Daoy (cell line): ENCODE measurements at regions not wholly inside any gene's neighbourhood (a gene's known extent, or its start where the extent isn't known, plus 50 kb on each side); places are given as distances from the start of the nearest gene placed in this dataset.
"Not testable (repeated sequence)": the region's sequence is repeated elsewhere in the genome, so short reads cannot be mapped to it uniquely, and the experiment has no call there.

Experiments
- DNase-seq: peaks from one replicate; pipeline ENCODE4 v3.0.0-alpha.2; 2015; ENCODE audit warnings: low read depth

DNA sequence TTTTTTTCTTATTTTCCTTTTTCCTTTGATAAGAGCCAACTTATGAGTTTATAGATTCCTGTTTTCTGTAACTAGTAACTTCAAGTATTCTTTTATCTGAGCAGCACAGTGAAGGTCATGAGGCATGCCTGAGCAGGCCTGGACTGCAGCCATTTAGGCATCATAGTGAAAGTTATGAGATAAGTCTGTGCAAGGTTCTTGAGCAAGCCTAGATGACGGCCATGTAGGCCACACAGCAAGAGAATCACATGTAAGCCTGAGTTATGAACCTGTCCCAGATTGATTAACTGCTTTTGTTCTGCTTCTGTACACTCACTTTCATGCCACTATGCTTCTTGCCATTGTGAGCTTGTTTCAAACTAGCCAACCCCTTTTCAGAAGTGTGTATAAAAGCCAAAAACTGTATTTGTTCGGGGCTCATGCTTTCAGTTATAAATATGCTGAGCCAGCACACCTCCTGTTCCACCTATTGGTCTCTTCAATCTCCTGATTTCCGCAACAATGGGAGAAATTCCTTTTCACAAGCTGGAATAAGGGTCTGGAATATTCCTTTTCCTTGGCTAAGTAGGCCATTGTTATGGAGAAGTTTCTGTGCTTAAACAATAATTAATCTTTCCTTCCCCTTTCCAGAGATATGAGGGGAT lies 745.7 kb downstream of the FAM181B start:
- DNase-seq: no peak

DNA sequence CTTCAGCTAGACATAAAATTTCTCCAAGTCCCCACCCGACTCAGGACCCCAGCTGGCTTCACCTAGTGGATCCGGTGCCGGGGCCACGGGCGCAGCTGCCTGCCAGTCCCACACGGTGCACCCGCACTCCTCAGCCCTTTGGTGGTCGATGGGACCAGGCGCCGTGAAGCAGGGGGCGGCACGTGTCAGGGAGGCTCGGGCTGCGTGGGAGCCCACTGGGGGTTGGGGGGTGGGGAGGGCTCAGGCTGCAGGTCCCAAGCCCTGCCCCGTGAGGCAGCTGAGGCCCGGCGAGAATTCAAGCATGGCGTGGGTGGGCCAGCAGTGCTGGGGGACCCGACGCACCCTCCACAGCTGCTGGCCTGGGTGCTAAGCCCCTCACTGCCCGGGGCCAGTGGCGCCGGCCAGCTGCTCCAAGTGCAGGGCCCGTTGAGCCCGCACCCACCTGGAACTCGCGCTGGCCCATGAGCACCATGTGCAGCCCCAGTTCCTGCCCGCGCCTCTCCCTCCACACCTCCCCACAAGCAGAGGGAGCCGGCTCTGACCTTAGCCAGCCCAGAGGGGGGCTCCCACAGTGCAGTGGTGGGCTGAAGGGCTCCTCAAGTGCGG lies 747.0 kb downstream of the FAM181B start:
- no peak for DNase-seq

DNA sequence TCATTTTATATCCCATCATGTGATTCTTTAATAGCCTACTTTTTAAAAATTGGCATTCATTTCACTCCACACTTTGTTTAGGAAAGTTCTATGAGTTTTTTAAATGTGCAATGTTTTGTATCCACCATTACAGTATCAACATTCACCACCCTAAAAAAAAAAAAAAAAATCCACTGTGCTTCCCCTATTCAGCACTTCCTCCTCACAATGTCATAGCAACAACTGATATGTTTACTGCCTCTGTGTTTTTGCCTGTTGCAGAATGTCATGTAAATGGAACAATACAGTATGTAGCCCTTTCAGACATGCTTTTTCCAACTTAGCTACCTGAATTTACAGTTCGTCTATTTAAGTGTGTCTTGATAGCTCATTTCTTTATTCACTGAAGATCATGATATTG lies 754.2 kb downstream of the FAM181B start:
- DNase-seq: no peak

DNA sequence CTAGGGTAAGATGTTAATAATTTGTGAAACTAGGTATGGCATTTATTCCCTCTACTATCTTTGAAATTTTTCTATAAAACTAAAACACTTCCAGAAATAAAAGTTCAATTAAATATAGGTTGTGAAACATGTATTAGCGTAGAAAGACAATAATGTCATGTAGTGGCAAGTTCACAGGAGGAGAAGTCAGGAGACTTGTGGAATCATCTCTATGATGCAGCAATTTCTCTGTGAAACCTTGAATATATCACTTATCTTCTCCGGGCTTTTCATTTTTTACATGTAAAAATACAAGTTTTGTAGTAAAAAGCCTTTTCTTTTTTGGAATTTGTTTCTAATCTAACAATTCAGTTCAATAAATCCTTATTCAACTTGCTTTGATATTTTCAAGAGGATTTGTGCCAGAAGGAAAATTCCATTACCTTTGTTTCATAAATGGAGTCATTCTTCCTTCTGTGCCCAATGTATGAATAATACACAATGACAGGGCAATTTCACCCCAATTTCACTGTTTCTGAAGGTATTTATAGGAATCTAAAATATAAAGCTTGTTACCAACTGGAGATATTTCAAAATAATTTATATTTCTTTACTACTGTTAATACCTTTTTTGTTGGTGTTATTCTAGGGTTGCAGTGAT lies 758.3 kb downstream of the FAM181B start:
- DNase-seq: no peak

DNA sequence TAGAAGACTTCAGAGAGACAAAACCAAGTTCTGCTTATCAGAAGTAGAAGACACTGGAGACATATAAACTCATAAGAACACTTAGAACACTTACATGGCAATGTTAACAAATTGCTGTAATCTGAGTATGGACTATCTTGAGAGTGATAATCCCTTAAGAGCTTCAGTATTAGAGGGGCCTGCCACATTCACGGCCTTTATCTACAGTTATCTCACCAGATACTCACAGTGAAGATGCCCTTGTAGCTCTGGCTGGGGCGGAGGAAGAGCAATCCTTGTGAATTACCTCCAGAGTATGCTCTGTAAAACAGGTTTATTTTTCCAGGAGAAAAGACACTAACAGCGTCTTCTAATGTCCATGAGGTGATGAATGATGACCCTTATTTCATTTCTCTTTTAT lies 762.8 kb downstream of the FAM181B start:
- no peak for DNase-seq

DNA sequence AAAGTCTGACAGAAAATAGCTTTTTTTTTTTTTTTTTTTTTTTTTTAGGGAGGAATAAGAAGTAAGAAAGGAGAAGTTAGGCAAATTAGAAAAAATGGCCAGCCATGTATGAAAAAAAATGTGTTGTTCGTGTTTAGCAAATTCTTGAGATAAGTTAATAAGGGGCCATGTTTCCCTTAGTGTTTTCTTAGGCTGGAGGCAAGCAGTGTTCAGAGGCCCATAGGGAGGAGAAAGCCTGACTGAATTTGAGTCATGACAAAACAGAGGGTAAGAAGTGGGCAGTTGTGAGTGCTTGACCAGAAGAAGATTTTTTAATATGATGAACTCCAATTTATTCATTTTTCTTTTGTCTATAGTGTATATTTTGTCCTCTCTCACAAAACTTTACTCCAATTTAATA lies 766.4 kb downstream of the FAM181B start:
- no peak for DNase-seq

DNA sequence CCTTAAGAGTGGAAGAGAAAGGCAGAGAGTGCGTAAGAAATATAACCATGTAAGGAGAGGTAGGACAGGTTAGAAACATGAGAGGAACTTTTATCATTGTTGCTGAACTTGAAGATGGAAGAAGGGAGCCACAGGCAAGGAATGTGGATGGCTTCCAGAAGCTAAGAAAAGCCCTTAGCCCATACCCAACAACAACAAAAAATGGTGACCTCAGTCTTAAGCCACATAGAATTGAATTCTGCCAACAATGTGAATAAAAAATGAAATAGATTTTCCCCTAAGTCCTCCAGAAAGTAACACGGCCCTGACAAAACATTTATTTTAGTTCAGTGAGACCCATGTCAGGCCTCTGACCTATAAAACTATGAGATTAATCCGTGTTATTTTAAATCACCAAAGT lies 767.3 kb downstream of the FAM181B start:
- DNase-seq: no peak

DNA sequence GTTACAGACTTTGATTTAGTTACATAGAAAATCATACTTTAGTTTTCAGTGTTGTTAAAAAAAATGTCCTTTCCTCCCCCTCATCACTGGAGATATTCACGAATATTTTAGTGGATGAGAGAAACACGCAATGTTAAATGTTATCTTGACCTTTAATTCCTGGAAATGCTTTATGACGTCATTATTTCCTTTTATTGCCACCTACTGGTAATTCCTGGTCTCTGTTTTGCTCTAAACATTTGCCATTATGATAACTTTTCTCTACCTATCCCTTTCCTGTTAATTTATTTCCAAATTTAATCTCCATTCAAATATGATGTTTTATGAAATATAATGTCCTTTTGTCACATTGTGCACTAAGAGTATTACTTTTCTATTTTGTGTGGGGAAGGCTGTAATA lies 770.6 kb downstream of the FAM181B start:
- no peak for DNase-seq

DNA sequence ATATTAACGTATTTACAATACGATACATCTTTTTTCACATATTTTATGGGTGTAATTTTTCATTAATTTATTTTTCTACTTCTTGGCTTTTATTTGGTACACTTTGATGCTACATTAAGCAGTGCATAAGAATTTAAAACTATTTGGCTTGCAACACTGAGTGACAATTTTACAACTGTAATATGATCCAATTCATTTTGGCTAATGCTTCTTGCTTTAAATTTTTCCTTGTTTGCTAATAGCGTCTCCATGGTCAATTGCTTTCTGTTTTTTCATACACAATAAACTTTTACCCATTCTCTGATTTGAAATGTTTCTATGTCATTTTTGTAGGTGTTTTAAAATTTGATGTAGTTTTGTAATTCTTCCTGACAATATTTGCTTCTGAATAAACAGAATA lies 773.2 kb downstream of the FAM181B start:
- no peak for DNase-seq

DNA sequence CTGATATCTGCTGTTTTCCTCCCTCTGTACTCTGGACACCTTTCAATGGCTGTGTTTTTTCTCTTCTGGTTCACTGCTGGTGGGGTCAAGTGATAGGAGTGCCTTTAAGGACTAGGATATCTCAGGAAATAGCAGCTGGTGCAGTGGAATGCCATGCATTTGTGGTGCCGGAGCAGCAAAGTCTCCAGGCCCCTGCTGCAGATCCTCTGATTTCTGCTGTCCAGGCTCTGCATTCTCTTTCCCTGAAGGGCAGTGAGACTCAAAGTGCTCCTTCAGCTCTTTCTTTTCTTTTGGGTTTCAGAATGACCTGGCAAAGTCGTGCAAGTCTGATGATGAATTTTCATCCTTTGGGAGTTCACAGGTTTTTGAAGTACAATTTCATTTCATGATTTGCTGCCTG lies 774.3 kb downstream of the FAM181B start:
- no peak for DNase-seq

DNA sequence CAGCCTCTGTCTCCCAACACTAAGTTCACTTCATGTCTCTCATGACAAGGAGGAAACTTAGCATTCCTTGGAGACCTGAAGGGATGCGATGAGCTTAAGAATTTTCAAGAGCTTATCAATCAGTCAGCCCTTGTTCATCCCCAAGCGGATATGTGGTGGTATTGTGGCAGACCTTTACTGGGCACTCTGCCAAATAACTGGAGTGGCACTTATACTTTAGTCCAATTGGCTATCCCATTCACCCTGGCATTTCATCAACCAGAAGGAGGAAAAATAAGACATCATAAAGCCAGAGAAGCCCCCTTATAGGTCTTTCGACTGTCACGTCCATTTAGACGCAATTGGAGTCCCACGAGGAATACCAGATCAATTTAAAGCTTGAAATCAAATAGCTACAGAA lies 779.4 kb downstream of the FAM181B start:
- DNase-seq: not testable (repeated sequence)

DNA sequence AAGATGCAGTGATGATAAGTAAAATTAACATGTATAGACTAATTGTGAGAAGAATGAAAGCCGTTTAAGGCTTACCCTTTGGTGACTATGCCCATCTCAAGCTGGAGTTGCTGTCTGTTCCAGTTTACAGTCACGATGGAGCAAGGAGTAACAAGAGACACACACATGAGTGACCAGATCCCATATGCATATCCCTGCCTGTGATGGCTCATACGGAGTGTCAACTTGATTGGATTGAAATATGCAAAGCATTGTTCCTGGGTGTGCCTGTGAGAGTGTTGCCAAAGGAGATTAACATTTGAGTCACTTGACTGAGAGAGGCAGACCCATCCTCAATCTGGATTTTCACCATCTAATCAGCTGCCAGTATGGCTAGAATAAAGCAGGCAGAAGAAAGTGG lies 786.8 kb downstream of the FAM181B start:
- DNase-seq: no peak

DNA sequence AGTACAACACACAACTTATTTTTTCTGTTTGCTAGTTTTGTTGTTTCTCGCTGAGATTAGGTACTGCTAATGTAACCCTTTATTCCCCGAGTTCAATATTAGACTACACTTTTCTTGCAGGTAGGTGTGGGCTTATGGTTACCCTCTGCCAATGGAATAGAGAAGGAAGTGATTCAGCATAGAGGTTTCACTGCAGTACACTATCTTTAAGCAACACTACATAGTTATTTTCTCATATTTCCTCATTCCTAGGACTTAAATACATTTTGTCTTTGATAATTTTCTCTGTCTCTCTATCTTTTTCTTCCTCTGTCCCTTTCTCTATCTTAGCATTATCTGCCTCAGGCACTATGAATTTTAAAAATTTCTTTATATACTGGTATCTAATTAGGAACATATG lies 791.0 kb downstream of the FAM181B start:
- DNase-seq: no peak

DNA sequence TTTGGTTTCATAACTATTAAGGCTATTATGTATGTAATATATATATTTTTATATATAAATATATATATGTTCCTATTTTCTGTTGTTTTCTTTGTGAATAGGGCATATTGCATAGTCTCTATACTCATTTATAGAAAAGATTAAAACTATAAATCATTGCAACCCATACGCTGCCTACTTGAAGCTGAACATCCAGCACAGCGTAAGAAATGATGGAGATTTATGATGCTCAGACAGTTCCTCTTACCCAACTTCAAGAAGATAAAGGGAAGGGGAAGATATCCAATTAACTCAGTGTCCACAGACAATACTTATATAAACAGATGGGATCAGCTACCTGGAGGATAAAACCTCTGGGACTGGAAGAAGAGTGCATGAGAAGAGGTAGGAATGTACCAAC lies 791.7 kb downstream of the FAM181B start:
- no peak for DNase-seq

DNA sequence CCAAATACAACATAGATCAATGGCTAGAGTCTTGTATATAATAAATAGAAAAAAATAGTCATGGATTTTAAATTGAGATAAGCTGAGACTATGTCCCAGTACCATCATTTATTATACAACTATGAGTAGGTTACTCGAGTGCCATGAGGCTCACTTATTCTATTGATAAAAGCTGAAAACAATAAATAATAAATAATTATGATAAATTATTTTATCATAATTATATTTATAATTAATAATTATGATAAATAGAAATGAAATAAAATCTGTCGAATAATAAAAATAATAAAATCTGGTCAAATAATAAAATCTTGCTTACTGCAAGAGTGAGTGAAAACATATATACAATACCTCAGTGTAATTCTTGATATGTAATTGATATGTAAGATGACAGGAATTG lies 801.4 kb downstream of the FAM181B start:
- DNase-seq: no peak

DNA sequence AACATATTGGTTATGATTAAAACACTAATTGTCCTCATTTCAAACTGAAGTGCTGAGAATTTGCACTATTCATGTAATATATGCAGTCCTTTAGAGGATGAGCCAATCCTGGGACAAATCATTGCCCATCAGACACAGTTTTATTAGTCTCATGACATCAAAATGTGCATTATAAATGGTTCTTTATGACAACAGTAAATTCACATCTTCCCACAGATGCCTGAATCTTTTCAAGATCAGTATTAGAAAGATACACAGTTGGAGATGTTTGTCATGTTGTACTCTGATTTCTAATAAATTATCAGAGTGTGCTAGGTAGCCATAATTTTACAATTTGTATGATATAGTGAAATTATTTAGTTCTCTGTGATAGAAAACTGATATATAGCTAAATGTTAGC lies 813.5 kb downstream of the FAM181B start:
- DNase-seq: no peak

DNA sequence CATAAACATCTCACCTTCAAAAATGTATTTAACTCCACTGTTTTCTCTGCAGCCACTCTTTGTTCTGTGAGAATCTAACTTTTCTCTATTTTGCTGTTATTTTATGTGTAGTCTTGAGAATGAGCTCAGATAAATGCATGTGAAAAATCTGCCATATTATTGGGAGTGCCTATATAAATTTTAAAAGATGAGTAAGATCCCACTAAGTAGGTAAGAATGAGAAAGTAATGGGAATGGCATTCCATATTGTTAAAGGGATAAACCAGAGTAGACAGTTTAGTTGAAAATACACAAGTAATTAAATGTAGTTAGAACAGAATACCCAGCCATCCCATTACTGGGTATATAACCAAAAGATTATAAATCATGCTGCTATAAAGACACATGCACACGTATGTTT lies 817.2 kb downstream of the FAM181B start:
- DNase-seq: no peak

DNA sequence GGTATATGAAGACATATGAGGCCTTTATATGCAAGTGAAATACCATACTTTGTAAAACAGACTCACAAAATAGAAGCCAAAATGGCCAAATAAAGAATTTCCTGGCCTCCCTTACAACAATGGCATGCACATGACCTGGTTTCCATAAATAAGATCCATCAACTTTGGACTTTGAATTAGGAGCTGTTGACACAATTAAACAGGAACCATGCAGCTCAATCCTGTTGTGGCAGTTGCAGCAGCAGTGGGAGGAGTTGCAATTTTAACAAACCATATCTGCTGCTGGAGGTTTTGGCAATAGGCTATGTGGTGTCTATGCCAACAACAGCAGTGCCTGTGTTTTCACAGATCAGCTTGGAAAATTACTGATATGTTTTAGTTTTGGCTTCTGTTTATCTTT lies 818.6 kb downstream of the FAM181B start:
- DNase-seq: no peak

DNA sequence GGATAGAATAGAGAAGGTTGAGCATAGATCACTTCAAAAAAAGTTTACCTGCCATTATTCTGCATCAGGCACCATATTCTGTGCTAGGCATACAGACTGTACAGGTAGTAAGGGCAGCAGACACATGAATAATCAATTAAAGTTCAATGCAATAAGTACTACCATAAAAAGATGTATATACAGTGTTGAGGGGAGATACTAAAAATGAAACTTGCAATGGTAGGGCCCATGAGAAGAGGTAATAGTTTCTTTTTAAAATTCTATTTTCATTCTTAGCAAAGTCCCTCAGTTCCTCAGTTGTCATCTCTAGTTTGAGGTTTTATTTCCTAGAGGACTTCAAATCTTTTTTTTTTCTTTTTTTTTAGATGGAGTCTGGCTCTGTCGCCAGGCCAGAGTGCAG lies 819.9 kb downstream of the FAM181B start:
- no peak for DNase-seq

DNA sequence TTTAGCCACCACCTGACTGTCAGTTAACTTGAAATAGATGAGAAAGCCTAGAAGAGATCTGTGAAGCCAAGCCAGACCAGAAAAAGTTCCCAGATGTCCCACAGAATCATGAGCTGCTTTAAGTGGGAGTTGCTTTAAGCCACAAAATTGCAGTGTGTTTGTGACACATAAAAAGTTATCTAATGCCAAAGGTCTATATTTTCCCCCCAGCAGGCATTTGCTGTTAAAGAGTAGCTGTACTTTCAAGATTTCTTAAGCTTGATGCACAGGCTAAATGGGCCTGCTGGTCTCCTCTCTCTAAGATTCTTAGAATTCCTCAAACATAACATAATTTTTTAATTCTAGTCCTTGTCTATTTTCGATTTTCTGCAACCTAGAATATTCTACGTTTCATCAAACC lies 825.7 kb downstream of the FAM181B start:
- DNase-seq: no peak

DNA sequence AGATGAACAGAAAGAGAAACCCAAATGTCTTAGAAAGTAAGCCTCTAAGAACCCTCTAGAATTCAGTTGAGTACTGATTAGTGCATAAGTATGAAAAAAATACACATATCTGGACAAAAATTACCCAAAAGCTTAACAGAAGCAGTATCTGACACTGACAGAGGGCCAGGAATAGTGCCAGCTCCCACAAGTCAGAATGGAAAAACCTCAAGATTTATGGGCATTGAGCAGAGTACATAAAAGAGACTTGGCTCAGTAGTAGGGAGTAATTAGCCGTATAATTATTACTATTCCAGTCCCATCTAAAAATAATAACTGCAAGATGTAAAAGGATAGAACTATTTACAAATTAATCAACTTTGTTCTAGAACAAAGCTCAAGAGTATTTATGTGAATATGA lies 834.5 kb downstream of the FAM181B start:
- DNase-seq: no peak

DNA sequence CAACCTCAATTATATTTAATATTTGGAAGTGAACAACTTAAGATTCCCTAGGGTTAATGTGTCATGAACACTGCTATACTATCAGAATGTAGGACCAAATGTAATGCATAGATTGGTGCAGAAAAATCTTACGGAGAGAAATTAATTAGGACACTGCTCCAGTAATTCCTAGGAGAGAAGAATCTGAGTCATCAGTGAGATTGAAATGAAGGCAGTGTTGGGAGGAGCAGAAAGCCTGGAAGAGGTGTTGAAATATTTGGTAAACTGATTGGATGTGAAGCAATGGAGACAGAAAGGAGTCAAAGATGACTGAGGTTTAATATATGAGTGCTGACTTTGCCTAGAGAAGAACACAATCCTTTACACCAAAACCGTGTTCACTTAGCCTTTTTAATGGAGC lies 836.0 kb downstream of the FAM181B start:
- DNase-seq: no peak

DNA sequence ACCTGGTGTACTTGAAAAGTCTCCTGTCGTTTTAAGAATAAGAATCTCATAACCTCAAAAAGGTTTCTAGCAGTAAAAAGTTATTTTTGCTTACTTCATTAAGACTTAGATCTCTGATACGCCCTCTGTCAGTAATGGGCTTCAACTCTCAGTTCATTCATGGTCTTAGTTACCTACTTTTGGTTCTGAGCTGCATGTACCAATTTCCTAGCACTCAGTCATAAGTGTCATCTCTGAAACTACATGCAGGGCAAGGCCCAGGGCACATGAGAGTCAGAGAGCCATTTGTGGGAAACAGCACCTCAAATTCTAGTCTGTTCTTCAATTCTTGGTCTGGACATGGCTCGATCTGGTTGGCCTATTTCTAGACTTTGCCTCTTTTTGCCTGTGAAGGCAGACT lies 838.4 kb downstream of the FAM181B start:
- no peak for DNase-seq
